ENCODE measurements at regions not wholly inside any gene's neighbourhood (a gene's known extent, or its start where the extent isn't known, plus 50 kb on each side); places are given as distances from the start of the nearest gene placed in this dataset.

DNA sequence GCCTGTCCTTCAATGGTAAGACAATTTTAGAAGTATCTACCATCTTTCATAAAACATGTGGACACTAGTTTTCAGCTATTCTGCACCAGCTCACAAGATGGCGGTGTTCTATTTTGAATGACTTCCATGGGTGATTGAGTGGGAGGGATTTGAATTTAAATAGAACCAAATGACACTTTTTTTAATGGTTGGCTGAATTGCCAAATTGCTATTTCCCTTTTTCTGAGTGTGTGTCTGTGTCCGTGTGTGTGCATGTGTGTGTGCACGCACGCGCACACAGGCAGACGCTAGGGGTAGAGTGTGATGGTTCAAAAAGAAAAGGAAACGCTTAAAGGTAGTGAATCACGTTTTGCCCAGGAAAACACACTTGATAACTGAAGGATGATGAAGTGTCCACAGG lies 362.6 kb downstream of the DAD1 start:
- TF ChIP-seq TAF1 (IDR thresholded peaks at IDR 0.05; ENCODE audit: low read depth) (no peak), EP300 (IDR thresholded peaks at IDR 0.05; ENCODE audit: borderline replicate concordance) (no peak), RAD21 (IDR thresholded peaks at IDR 0.05; ENCODE audit: low read depth) (peak; percentile 48)
- TF ChIP-seq, protein P1, sequence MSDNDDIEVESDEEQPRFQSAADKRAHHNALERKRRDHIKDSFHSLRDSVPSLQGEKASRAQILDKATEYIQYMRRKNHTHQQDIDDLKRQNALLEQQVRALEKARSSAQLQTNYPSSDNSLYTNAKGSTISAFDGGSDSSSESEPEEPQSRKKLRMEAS (IDR thresholded peaks at IDR 0.05), result no peak
